ENCODE measurements at regions not wholly inside any gene's neighbourhood (a gene's known extent, or its start where the extent isn't known, plus 50 kb on each side); places are given as distances from the start of the nearest gene placed in this dataset.
"Not testable (repeated sequence)": the region's sequence is repeated elsewhere in the genome, so short reads cannot be mapped to it uniquely, and the experiment has no call there.

DNA sequence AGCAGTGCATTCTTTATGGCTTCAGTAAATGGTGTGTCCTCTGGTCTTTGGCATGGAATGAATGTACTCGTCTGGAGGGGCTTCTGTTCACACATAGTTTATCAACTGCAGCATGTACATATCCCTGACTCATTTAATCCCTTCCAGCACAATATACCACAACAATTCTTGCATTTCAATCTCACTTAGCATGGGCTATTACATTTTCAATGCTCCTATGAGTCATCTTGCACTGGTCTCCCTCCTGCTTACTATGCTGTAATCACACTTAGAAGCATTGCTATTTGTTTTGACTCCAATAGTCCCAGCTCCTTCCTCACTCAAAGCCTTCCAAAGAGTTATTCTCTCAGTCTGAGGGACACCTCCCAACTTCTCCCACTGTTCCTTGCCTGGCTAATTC lies 180.9 kb upstream of the NUDT10 start:
- DNase-seq: no peak

DNA sequence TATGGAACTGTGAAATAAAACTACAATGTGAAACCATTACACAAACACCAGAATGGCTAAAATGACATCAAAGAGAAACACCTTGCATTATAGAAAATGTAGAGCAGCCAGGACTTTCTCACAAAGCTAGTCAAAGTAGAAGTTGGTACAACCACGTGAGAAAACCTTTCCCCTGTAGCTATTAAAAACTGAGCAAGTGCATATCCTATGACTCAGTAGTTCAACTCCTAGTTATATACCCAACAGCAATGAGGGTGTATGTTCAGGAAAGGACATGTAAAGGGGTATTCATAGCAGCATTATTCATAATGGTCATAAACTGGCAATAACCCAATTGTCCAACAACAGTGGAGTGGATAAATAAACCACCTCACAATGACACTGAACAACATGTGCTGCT lies 177.5 kb upstream of the NUDT10 start:
- DNase-seq: no peak

DNA sequence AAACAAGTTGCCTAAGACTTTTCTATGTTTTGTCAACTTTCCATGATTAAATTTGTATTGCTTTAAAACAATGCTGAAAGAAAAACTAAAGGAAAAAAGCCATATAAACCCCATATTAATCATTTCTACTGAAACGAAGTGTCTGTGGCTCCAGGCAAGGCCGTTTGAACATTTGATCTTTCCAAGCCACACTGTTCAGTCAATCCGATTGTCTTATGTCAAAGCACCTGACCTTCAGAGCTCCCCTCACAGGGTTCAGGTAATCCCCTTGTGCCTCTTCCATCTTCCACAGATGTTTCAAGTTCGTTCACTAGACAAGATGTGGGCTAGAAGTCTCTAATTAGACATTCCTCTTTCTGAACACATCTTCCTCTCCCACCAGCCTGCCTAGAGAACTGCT lies 177.1 kb upstream of the NUDT10 start:
- DNase-seq: no peak

DNA sequence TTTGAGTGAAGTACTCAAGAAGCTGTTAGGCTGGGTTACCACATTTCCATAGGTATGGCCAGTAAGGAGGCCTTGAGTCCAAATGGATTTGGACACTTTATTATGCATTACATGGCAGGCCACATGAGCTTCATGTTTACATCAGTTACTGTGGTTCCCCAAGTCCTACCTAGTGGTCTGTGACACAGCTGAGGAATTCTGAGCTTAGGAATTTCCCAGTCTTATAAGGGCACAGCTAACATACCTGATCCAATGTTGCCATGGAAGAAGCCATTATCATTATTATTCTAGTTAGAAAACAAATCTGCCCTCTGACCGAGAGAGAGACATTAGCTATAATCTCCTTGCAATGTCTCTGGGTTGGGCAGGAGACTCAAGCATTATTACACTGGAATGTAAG lies 174.4 kb upstream of the NUDT10 start:
- DNase-seq: no peak

DNA sequence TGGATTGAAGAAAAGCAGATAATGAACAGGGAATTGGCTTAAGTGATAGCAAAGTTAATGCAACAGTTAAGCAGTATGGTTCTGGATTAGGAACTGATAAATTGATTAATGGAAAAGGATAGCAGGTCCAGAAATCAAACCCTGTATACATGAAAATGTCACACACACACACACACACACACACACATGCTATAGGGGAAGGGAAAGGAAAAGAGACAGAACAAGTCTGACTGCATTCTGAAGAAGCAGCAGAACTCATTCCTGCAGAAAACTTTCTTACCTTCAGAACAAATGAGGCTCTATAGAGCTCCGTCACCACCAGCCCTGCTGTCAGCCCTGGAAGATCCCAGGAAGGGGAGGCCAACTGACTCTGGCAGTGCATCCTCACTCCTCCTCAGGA lies 173.2 kb upstream of the NUDT10 start:
- not testable (repeated sequence) for DNase-seq

DNA sequence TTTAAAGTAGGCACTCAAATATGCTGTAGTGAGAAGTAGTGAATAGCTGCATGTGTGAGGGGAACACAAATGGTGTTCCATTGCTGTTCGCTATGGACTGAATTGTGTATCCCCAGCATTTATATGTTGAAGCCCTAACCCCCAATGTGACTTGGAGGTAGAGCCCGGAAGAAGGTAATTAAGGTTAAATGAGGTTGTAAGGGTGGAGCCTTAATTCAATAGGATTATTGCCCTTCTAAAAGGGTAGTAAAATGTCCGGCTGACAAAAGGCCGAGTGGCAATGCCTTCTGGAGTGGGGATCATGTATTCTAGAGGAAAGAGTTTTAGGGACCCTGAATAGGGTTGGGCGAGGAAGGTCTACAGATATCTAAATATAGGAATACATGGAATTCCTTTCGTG lies 168.9 kb upstream of the NUDT10 start:
- no peak for DNase-seq

DNA sequence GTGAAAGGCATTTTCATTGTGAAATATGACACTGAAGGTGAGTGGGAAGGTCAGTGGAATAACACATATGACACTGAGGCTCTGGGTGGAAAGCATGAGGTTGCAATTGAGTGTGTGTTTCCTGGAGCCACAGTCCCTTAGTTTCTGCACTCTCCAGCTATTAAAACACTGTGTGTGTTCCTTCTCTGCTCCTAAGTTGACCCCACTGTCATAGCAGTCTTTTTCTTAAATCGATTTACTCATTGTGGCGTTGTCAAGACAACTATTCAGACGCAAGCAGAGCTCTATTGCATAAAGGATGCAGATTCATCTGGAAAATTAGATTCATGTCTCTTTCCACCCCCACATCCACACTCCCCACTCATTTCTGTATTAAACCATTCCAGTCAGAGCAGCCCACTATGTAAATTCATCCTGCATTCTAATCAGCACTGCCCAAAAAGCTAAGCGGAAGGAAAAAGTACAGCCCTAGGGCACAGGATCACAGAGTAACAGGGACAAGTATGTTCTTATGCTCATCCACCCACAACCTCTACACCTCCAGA lies 154.2 kb upstream of the NUDT10 start:
- DNase-seq: not testable (repeated sequence)

DNA sequence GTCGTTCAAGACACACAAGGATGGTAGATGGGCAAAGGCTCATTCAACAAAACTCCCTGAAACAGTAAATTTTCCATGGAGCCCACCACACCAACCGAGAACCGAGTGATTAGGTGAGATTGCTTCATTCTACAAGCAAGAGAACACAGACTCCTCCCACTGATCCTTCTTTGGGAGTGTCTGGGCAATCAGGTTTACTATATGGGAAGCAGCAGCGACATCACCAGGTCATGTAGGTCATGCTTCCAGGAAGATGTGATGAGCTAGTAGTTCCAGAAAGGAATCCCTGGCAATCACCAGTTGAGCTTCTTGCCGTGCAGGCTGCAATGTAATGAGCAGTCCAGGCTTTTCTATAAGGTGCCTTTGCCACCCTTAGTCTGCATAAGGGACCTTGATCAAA lies 152.8 kb upstream of the NUDT10 start:
- not testable (repeated sequence) for DNase-seq

DNA sequence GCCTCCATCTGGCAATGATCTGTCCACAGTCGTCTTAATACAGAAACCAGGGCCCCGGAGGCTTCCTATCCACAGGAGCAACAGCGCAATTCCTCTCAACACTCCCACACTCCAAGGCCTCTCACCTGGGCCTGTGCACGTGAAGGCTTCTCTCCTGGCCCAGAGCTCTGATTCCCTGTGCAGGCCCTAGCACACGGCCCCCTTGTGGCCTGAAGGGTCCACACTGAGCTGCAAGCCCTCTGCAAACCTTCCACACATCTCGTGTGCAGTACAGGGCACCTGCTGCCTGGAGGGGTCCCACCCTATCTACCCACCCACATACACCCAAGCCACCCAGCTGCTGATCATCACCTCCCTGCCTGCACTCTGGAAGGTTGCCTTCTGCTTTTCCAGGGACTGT lies 150.1 kb upstream of the NUDT10 start:
- DNase-seq: no peak

DNA sequence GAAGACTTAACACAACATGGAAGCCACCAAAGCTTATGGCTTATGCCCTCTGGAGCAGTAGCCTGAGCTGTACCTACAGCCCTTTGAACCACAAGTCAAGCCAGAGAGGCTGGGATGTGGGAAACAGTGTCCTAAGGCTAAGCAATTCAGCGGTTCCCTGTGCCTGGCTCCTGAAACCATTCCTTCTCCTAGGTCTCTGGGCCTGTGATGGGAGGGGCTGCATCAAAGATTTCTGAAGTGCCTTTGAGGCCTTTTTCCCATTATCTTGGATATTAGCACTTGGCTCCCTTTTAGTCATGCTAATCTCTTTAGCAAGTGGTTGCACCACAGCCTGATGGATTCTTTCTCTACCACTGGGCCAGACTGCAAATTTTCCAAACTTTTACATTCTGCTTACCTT lies 140.5 kb upstream of the NUDT10 start:
- DNase-seq: no peak

DNA sequence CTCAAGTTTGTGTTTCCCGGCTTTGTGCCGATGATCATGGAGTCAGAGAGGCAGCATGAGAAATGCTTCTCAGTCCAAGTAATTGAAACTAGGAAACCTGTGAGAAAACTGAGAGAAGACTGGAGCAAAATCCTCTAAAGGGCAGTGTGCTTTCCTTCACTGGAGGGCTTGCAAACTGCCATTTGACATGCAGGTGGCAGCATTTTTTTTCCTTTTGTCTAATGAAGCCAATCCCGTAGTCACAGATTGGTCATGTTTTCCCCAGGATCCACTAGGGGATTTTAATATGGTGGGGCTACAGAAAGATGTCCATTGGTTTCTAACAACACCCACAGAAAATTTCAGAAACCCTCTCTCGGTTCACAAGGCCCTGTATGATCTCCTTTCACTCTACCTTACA lies 117.4 kb upstream of the NUDT10 start:
- no peak for DNase-seq

DNA sequence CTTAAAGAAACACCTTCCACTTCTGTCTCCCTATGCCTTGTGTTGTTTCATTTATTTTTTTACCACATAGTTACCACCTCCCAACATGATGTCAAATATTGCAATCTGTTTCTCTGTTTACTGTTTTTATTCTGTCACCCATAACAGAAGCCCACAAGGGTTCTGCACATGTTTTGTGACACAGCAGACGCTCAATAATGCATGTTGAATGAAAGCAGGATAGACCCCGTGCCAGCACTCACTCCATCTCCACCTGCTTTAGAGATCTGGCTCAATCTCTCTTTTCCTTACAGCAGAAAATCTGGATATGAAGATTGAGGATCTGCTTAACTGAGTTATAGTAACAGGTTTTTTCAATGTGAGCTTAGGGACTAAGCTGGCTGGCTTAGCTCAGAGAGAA lies 116.8 kb upstream of the NUDT10 start:
- no peak for DNase-seq

DNA sequence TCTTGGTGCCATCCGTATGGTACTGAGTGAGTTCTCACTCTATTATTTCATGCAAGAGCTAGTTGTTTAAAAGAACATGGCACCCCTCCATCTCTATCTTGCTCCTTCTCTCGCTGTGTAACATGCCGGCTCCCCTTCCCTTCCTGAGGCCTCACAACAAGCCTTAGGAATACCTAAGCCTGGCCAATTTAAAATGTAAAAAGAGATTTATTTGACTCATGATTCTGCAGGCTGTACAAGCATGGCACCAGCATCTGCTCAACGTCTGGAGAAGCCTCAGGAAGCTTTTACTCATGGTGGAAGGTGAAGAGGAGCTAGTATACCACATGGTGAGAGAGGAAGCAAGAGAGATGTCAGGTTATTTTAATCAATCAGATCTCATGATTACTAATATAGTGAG lies 90.4 kb upstream of the NUDT10 start:
- DNase-seq: no peak

DNA sequence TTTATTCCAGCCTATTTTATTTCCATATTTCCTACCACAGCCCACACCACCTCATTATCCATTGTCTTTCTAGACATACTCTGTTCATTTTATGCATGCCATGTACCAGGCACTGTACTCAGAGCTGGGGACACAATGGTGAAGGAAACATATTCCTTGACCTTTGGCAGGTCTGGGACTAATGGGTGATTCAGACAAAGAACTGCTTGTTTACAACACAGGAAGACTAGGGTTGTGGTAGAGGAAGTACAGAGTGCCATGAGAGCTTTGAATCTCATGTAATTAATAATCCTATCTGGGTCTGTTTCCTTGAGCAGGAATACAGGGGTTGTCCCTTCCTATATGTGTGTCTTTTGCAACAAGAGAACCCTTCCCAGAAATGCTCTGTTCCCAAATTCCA lies 75.1 kb upstream of the NUDT10 start:
- DNase-seq: no peak

DNA sequence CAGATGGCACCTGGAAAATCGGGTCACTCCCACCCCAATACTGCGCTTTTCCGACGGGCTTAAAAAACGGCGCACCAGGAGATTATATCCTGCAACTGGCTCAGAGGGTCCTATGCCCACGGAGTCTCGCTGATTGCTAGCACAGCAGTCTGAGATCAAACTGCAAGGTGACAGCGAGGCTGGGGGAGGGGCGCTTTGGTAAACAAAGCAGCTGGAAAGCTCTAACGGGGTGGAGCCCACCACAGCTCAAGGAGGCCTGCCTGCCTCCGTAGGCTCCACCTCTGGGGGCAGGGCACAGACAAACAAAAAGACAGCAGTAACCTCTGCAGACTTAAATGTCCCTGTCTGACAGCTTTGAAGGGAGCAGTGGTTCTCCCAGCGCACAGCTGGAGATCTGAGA lies 70.4 kb upstream of the NUDT10 start:
- DNase-seq: not testable (repeated sequence)

DNA sequence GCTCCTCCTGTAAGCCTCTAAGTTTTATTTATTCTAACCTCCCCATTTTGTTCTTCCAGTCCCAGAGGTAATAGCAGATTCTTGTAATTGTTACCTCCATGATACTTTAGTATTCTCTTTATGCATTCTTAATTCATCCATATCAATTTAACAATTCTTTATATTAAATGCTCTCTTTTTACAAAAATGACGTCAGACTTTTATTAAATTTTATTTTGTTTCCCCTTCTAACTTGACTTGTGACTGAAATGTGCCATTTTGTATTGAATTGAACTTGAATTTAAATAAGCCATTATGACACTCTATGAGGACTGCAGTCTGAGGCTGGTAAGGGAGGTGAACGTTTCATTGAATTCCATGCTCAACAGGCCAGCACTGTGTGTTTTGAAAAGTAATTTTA lies 60.0 kb upstream of the NUDT10 start:
- no peak for DNase-seq

DNA sequence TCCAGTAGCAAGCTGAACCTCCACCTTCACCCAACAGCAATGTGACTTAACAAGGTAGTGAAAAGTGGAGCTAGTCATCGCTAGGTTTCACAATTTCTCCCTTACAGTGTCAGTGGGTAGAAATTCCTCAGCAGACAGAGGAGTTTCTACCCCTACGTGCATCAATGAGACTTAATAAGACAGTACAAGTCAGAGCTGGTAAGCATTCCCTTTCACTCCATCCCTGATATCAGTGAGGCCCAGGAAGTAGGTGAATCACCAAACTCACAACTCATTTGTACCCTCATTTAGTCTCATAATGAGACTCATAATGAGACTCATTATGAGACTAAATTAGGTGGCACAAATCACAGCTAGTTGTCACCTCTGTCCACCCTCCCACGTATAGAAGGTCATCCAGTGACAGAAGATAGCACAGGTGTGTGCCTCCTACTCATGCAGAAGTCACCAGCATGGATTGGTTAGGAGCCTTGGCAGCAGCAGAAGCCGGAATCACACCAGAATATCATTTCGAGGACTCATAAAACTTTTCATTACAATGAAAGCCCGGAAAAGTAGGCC lies 50.8 kb upstream of the NUDT10 start:
- DNase-seq: no peak
